Peyer's patch (tissue), 4 donors: ENCODE measurements at regions not wholly inside any gene's neighbourhood (a gene's known extent, or its start where the extent isn't known, plus 50 kb on each side); places are given as distances from the start of the nearest gene placed in this dataset.

Experiments used
- POLR2A ChIP-seq, 2 donors: fragments of 450-650 bp; IDR thresholded peaks; one replicate each; pipeline ENCODE4 v1.5.1; 2017; ENCODE audit warnings: antibody characterized with exemption in 2 of 2, mild to moderate bottlenecking in 2 of 2, moderate library complexity in 2 of 2
- TF ChIP-seq, protein P1 (sequence below), 6 experiments: fragments of 450-650 bp in 4 of 6; fragments of 200-600 bp in 2 of 6; sonication (generic) in 1 of 6; IDR thresholded peaks; one replicate each; pipeline ENCODE4 v1.5.1; 2017 to 2019; ENCODE audit warnings: antibody characterized with exemption in 6 of 6, mild to moderate bottlenecking in 3 of 6, moderate library complexity in 1 of 6

- no peak for TF ChIP-seq POLR2A (IDR thresholded peaks at IDR 0.05)
- TF ChIP-seq, protein P1, sequence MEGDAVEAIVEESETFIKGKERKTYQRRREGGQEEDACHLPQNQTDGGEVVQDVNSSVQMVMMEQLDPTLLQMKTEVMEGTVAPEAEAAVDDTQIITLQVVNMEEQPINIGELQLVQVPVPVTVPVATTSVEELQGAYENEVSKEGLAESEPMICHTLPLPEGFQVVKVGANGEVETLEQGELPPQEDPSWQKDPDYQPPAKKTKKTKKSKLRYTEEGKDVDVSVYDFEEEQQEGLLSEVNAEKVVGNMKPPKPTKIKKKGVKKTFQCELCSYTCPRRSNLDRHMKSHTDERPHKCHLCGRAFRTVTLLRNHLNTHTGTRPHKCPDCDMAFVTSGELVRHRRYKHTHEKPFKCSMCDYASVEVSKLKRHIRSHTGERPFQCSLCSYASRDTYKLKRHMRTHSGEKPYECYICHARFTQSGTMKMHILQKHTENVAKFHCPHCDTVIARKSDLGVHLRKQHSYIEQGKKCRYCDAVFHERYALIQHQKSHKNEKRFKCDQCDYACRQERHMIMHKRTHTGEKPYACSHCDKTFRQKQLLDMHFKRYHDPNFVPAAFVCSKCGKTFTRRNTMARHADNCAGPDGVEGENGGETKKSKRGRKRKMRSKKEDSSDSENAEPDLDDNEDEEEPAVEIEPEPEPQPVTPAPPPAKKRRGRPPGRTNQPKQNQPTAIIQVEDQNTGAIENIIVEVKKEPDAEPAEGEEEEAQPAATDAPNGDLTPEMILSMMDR (IDR thresholded peaks at IDR 0.05), result no peak
Measured at GRCh38 chr12:71019282-71019831, 98.8 kb upstream of the PTPRR start.
